ENCODE measurements at regions not wholly inside any gene's neighbourhood (a gene's known extent, or its start where the extent isn't known, plus 50 kb on each side); places are given as distances from the start of the nearest gene placed in this dataset.

- no peaks in the 10 kb centered on the region for H3K4me1 ChIP-seq (ENCODE audit: insufficient read depth)
- intact Hi-C loops (cut with DNase I) = no loop called here
- WGBS, 3 donors = 27 to 42% (median 29%) methylated on average over 3 of the region's 3 CpGs
- H3K27ac ChIP-seq = no peak overlapping the region
- H3K4me3 ChIP-seq = no peak overlapping the region
- H3K9me3 ChIP-seq = no peaks in the 10 kb centered on the region
- no peaks in the 10 kb centered on the region for H3K36me3 ChIP-seq
- no peak for DNase-seq
- no peaks in the 10 kb centered on the region for H3K27me3 ChIP-seq
- TF ChIP-seq, protein P1, sequence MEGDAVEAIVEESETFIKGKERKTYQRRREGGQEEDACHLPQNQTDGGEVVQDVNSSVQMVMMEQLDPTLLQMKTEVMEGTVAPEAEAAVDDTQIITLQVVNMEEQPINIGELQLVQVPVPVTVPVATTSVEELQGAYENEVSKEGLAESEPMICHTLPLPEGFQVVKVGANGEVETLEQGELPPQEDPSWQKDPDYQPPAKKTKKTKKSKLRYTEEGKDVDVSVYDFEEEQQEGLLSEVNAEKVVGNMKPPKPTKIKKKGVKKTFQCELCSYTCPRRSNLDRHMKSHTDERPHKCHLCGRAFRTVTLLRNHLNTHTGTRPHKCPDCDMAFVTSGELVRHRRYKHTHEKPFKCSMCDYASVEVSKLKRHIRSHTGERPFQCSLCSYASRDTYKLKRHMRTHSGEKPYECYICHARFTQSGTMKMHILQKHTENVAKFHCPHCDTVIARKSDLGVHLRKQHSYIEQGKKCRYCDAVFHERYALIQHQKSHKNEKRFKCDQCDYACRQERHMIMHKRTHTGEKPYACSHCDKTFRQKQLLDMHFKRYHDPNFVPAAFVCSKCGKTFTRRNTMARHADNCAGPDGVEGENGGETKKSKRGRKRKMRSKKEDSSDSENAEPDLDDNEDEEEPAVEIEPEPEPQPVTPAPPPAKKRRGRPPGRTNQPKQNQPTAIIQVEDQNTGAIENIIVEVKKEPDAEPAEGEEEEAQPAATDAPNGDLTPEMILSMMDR (IDR thresholded peaks at IDR 0.05) = no peak
- TF ChIP-seq EP300 (IDR thresholded peaks at IDR 0.05) = no peak
- TF ChIP-seq POLR2A (IDR thresholded peaks at IDR 0.05) = no peak
These were observed 113.4 kb upstream of the SEC14L1 start for GRCh38 chr17:77027271-77027889.

DNA sequence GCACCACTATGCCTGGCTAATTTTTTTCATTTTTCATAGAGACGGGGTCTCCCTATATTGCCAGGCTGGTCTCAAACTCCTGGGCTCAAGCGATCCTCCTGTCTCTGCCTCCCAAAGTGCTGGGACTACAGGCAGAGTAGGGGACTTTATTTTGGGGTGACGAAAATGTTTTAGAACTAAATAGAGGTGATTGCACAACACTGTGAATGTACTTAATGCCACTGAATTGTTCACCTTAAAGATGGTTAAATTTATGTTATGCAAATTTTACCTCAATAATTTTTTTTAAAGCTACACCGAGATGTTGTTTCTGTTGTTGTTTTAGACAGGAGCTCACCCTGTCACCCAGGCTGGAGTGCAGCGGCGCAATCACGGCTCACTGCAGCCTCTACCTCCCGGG is 111.9 kb upstream of the SEC14L1 start:
- TF ChIP-seq, protein P1 (IDR thresholded peaks at IDR 0.05) = no peak
- no peak for TF ChIP-seq POLR2A (IDR thresholded peaks at IDR 0.05)
- TF ChIP-seq EP300 (IDR thresholded peaks at IDR 0.05) = no peak
- 81 to 90% (median 89%) methylated on average over 8 of the region's 8 CpGs for WGBS, 3 donors
- intact Hi-C loops (cut with DNase I) = no loop called here
- Histone ChIP-seq H3K4me3 (no peak overlapping the region), H3K27ac (no peak overlapping the region), H3K36me3 (no peaks in the 10 kb centered on the region), H3K4me1 (ENCODE audit: insufficient read depth) (no peaks in the 10 kb centered on the region), H3K9me3 (no peaks in the 10 kb centered on the region), H3K27me3 (no peaks in the 10 kb centered on the region)
- no peak for DNase-seq

- 82 to 86% (median 84%) methylated on average over 4 of the region's 4 CpGs for WGBS, 3 donors
- intact Hi-C loops (cut with DNase I) = no loop called here
- no peak overlapping the region for H3K27ac ChIP-seq
- TF ChIP-seq POLR2A (IDR thresholded peaks at IDR 0.05) = no peak
- no peak for TF ChIP-seq EP300 (IDR thresholded peaks at IDR 0.05)
- TF ChIP-seq, protein P1 (IDR thresholded peaks at IDR 0.05) = no peak
- no peaks in the 10 kb centered on the region for H3K36me3 ChIP-seq
- no peak for DNase-seq
- H3K4me3 ChIP-seq = no peak overlapping the region
- H3K9me3 ChIP-seq = no peaks in the 10 kb centered on the region
- no peaks in the 10 kb centered on the region for H3K4me1 ChIP-seq (ENCODE audit: insufficient read depth)
- no peaks in the 10 kb centered on the region for H3K27me3 ChIP-seq
These were observed 107.8 kb upstream of the SEC14L1 start for GRCh38 chr17:77032929-77033328.

DNA sequence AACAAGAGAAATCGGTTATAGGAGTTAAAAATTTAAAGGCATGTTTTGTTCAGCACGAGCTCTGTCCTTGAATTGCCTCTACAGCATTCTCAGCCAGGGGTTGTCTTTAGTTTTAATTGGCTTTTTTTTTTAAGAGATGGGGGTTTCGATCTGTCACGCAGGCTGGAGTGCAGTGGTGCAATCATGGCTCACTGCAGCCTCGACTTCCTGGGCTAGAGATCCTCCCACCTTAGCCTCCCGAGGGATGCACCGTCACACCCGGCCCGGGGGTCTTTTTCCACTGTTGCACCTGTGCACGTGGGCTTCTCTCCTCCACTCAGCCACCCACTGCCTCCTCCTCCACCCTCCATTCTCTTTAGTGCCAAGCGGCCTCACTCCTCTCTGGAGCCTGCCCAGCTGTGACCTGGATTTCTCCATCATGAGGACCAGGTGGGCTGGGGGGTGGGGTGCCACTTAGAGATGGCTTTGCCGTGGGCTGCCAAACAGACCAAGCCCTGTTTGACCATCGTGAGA is 106.8 kb upstream of the SEC14L1 start:
- Histone ChIP-seq H3K4me1 (ENCODE audit: insufficient read depth) (no peaks in the 10 kb centered on the region), H3K27ac (no peak overlapping the region), H3K36me3 (no peaks in the 10 kb centered on the region), H3K9me3 (no peaks in the 10 kb centered on the region), H3K27me3 (no peaks in the 10 kb centered on the region), H3K4me3 (no peak overlapping the region)
- DNase-seq = no peak
- 35 to 57% (median 44%) methylated on average over 13 of the region's 13 CpGs for WGBS, 3 donors
- intact Hi-C loops (cut with DNase I) = no loop called here
- TF ChIP-seq POLR2A (IDR thresholded peaks at IDR 0.05) = no peak
- TF ChIP-seq EP300 (IDR thresholded peaks at IDR 0.05) = no peak
- TF ChIP-seq, protein P1 (IDR thresholded peaks at IDR 0.05) = no peak

All from ovary (tissue), 7 donors.